ENCODE measurements at regions not wholly inside any gene's neighbourhood (a gene's known extent, or its start where the extent isn't known, plus 50 kb on each side); places are given as distances from the start of the nearest gene placed in this dataset.
"Not testable (repeated sequence)": the region's sequence is repeated elsewhere in the genome, so short reads cannot be mapped to it uniquely, and the experiment has no call there.

GRCh38 chr5:112534067-112534583 lies 115.0 kb upstream of the EPB41L4A start:
- DNase-seq (ENCODE audit: low read depth, low spot score), result no peak

DNA sequence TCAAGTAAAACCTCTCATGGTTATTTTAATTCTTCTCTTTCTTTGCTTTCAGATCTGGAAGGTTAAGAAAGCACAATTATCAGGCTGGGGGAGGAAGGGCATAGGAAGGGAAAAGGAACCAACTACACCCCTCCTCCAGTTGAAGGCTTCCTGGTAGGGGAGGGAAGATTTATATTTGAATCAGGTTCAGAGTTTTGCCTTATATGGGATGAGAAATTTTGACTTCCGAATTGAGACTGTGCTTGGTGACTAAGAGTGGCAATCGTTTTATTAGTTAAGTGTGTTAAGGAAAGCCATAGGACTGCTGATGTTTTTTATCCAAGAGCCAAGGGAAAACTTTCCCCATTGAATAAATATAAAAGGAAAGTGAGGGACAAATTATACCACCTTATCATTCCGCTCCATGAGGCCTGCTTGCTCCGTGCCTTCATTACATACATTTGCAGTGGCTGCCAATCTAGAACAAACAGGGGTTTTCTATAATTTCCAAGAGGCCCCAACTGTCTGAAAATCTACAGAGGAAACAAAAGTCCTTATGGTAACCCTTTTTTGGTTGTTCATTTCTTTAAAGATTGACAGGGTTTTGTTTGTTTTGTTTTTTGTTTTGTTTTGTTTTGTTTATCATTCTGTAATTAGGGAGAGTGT lies 115.7 kb upstream of the EPB41L4A start:
- no peak for DNase-seq (ENCODE audit: low read depth, low spot score)

DNA sequence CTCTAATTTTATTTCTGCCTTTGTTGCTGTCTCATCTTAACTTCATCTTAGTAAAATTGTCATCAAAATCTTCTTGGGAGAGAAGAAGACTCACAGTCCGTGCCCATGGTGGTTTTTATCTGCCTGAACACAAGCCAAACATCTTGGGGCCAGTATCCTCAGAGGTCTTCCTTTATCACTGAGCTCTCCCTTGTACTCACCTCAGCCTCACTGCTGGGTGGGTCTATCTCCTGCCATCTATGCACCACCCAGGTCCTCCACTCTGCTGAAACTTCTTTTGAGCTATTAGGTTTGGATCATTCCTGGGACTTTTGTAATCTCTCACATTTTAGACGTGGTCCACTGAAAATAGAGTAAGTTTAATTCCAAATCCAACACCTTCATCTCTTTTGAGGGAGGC lies 116.3 kb upstream of the EPB41L4A start:
- no peak for DNase-seq (ENCODE audit: low read depth, low spot score)

GRCh38 chr5:112544558-112544957 lies 125.5 kb upstream of the EPB41L4A start:
- not testable (repeated sequence) for DNase-seq (ENCODE audit: low read depth, low spot score)

- DNase-seq (ENCODE audit: low read depth, low spot score), result no peak
Measured at GRCh38 chr5:112546946-112547592, 128.0 kb upstream of the EPB41L4A start.

DNA sequence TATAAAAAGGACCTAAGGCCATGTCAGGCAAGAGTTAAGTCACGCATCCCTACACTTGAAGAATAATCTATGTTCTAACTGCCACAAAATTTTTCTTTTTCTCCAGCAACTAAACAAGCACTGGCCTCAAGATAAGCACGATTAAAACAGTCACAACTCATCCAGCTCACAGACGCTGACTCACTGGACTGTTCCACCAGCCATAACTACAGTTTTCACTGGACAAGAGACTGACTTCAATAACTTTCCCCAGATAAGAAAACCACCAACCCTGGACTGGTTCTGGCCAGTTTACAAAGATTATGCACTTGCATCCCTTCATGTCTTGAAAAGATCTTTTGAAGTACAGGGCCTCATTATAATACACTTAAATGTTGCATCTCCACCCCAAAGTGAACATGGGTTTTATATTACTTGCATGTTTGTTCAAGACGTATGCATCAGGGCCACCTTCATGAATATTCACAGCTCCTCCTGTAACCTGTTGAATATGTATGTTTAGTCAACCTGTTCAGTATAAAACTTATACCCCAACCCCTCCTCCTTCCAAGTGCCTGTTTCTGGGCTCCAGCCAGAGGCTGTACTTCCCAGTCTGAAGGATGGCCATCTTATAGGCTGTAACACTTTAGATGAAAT lies 129.3 kb upstream of the EPB41L4A start:
- DNase-seq (ENCODE audit: low read depth, low spot score), result no peak

DNA sequence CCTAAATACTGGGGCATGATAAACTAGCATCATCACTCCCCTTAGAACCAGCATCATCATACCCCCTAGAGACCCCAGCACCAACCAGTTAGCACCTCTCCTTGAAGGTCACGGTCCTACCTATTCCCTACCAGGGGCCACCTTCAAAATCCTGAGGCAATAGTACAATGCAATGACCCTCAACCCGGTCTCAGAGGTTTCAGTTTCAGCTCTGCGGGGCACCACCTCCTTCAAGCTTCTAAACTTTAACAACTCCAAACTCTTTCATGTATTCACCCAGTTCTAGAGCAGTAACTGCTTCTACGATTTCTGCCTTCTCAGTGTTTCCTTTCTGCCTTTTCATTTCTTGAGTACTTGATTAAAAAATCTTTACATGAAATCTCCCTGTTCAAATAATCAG lies 130.1 kb upstream of the EPB41L4A start:
- no peak for DNase-seq (ENCODE audit: low read depth, low spot score)

DNA sequence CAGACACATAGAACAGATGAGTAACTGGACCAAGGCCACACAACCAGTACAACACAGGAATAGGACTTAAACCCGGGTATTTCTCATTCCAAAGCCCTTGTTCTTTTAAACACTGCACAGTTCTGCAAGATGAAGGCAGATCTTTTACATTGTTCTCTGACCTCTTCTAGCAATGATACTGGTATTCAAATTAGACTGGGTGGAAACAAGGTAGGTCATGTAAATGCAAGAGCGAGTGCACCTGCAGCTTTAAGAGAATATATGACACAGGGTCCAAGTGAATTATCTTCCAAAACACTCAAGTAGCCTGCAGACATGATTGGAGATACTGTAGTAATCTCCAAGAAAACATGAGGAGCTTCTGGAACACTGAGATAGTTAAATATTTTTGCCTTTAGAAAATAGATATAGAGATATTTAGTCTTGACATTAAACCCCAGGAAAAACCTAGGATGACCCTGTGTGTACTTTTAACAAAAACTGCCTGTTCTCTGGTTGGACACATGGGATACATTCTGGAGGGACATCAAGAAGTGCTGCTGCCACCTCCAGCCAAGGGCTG lies 130.6 kb upstream of the EPB41L4A start:
- no peak for DNase-seq (ENCODE audit: low read depth, low spot score)

GRCh38 chr5:112551419-112552032 lies 132.4 kb upstream of the EPB41L4A start:
- DNase-seq (ENCODE audit: low read depth, low spot score), result no peak

GRCh38 chr5:112552216-112552615 lies 133.1 kb upstream of the EPB41L4A start:
- DNase-seq (ENCODE audit: low read depth, low spot score), result no peak

GRCh38 chr5:112552791-112553190 lies 133.7 kb upstream of the EPB41L4A start:
- DNase-seq (ENCODE audit: low read depth, low spot score), result no peak

DNA sequence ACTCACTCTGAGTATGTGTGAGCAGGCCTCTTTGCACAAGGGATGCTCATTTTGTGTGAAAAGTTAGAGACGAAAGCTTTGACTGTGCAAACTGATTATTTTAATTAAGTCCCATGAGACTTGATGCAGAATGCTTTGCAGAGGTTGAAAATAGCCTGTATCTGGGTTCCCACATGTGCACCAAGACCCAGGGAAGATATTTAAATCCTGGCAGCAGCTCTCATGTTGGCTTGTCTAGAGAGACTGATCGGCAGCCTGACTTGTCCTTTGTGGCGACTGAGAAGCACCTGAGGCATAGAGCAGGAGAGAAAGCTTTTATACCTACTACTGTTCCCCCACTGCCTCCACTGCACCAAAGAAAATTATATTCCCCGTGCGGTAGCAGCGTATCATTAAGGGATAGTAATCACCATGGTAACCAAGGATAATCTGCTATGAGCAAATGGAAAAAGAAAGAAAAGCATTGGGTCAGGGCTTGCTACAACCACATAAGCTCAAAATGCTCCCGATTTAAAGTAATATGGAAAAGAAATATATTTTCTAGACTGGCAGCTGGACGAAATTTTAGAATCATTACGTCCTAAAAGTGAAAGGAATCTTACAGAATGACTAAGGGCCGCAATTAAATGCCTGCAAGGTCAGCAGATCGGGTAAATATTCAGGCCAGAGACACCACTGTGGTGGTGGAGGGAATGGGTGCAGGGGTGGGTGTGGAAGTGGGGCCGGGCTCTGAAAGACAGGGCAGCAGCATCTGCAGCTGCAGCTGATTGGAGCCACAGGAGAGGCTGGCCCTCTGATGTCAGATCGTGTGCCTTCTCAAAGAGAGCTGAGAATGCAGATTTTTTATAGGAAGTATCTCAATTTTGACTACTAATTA lies 135.3 kb upstream of the EPB41L4A start:
- DNase-seq (ENCODE audit: low read depth, low spot score), result no peak

DNA sequence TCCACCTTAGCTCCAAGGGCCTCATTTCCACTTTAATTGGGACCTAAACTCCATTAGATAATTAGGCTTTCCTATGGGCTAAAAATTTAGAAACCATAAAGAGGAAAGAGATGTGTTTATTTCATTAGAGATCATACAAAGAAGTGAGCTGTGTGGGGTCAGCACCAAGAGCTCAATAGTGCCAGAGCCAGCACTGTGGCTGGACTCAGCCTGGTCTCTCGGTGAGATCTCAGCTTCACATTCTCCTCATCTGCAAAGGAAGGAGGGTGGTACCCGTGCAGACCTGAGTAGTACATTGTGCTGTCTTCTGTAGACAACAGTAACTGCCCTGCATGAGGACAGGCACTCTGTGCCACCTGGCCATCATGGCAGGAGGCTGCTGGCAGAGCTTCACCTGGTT lies 136.1 kb upstream of the EPB41L4A start:
- DNase-seq (ENCODE audit: low read depth, low spot score), result no peak

DNA sequence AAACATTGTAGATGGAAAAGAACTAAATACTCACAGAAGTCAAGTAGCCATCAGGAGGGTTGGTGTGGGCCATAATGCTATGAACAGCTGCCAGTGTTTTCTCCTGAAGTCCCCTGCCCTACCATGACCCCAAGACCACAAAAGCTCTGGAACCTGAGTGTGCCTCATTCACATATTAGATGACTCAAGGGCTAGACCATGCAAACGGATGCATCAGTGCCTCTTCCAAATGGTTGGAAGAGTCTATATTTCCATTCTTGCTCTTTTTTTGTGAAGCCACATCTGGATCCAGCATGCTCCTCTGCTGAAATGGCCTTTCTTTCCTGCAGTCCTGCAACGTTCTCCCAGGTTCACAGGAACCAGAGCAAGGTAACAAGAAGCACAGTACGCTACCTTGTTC lies 136.6 kb upstream of the EPB41L4A start:
- no peak for DNase-seq (ENCODE audit: low read depth, low spot score)

DNA sequence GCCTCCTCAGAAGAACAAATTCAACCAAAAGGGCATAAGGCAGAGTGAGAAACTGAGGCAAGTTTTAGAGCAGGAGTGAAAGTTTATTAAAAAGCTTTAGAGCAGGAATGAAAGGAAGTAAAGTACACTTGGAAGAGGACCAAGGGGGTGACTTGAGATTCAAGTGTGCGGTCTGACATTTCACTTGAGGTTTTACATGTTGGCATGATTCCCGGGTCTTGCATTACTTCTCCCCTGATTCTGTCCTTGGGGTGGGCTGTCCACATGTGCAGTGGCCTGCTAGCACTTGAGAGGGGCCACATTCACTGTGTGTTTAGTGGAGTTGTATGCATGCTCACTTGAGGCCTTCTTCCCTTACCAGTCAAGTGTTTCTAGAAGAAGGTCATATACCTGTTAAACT lies 140.4 kb upstream of the EPB41L4A start:
- DNase-seq (ENCODE audit: low read depth, low spot score), result not testable (repeated sequence)

GRCh38 chr5:112560371-112560770 lies 141.3 kb upstream of the EPB41L4A start:
- no peak for DNase-seq (ENCODE audit: low read depth, low spot score)

DNA sequence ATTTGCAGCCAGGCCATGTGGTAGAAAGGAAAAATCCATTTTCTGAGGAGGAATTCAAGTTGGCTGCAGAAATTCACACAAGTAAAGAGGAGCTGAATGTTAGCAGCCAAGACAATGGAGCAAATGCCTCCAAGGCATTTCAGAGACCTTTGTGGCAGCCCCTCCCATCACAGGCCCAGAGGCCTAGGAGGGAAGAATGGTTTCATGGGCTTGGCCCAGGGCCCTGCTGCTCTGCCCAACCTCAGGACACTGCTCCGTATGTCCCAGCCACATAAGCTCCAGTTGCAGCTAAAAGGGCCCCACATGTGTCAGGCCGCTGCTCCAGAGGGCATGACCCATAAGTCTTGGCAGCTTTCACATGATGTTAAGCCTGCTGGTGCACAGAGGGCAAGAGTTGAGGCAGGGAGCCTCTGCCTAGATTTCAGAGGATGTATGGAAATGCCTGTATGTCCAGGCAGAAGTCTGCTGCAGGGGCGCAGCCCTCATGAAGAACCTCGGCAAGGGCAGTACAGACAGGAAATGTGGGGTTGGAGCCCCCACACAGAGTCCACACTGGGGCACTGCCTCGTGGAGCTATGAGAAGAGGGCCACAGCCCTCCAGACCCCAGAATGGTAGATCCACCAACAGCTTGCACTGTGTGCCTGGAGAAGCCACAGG lies 144.2 kb upstream of the EPB41L4A start:
- no peak for DNase-seq (ENCODE audit: low read depth, low spot score)

- DNase-seq (ENCODE audit: low read depth, low spot score), result no peak
Measured at GRCh38 chr5:112566251-112566650, 147.2 kb upstream of the EPB41L4A start.

GRCh38 chr5:112569596-112569995 lies 150.5 kb upstream of the EPB41L4A start:
- DNase-seq (ENCODE audit: low read depth, low spot score), result no peak

- no peak for DNase-seq (ENCODE audit: low read depth, low spot score)
Measured at GRCh38 chr5:112570708-112571444, 151.8 kb upstream of the EPB41L4A start.
